ENCODE measurements at regions not wholly inside any gene's neighbourhood (a gene's known extent, or its start where the extent isn't known, plus 50 kb on each side); places are given as distances from the start of the nearest gene placed in this dataset.

GRCh38 chr16:49027420-49027819 is 254.2 kb downstream of the CBLN1 start:
- intact Hi-C loops (cut with DNase I; ENCODE audit: low total_unique reads): no loop called here
- 39 to 62% (median 56%) methylated on average over 3 of the region's 3 CpGs for WGBS, 5 donors
- TF ChIP-seq EP300 (IDR thresholded peaks at IDR 0.05): no peak
- TF ChIP-seq POLR2AphosphoS5 (IDR thresholded peaks at IDR 0.05): no peak
- TF ChIP-seq POLR2A (IDR thresholded peaks at IDR 0.05): no peak
- no peak for TF ChIP-seq CTCF (IDR thresholded peaks at IDR 0.05)

GRCh38 chr16:49026566-49027181 is 255.0 kb downstream of the CBLN1 start:
- DNase-seq: no peak
- TF ChIP-seq EP300 (IDR thresholded peaks at IDR 0.05): no peak
- no peak for TF ChIP-seq CTCF (IDR thresholded peaks at IDR 0.05)
- no peak for TF ChIP-seq POLR2AphosphoS5 (IDR thresholded peaks at IDR 0.05)
- TF ChIP-seq POLR2A (IDR thresholded peaks at IDR 0.05): no peak
- H3K36me3 ChIP-seq: no peaks in the 10 kb centered on the region
- H3K27me3 ChIP-seq: no peaks in the 10 kb centered on the region
- 59 to 80% (median 64%) methylated on average over 6 of the region's 6 CpGs for WGBS, 5 donors
- no peak overlapping the region for H3K27ac ChIP-seq
- intact Hi-C loops (cut with DNase I; ENCODE audit: low total_unique reads): no loop called here
- no peaks in the 10 kb centered on the region for H3K9me3 ChIP-seq
- peaks cover 0 to 16% (median 0%) of the 10 kb centered on the region in 4 donors for H3K4me1 ChIP-seq
- H3K4me3 ChIP-seq: no peak overlapping the region

More at GRCh38 chr16:49027420-49027819, 254.2 kb downstream of the CBLN1 start:
- Histone ChIP-seq H3K4me3 (no peak overlapping the region), H3K27ac (no peak overlapping the region), H3K27me3 (no peaks in the 10 kb centered on the region), H3K4me1 (peaks cover 0 to 13% (median 0%) of the 10 kb centered on the region in 4 donors), H3K9me3 (no peaks in the 10 kb centered on the region), H3K36me3 (no peaks in the 10 kb centered on the region)
- DNase-seq: no peak

GRCh38 chr16:49024896-49025295 is 256.7 kb downstream of the CBLN1 start:
- TF ChIP-seq POLR2A (IDR thresholded peaks at IDR 0.05) (no peak), CTCF (IDR thresholded peaks at IDR 0.05) (no peak), EP300 (IDR thresholded peaks at IDR 0.05) (no peak), POLR2AphosphoS5 (IDR thresholded peaks at IDR 0.05) (no peak)
- 72 to 79% (median 78%) methylated on average over 8 of the region's 8 CpGs for WGBS, 5 donors
- intact Hi-C loops (cut with DNase I; ENCODE audit: low total_unique reads): no loop called here
- H3K4me1 ChIP-seq: peaks cover 0 to 31% (median 0%) of the 10 kb centered on the region in 4 donors
- H3K36me3 ChIP-seq: no peaks in the 10 kb centered on the region
- H3K27me3 ChIP-seq: peaks cover 0 to 12% (median 0%) of the 10 kb centered on the region in 3 donors
- H3K27ac ChIP-seq: no peak overlapping the region
- no peak for DNase-seq
- no peaks in the 10 kb centered on the region for H3K9me3 ChIP-seq
- no peak overlapping the region for H3K4me3 ChIP-seq

GRCh38 chr16:49024016-49024415 is 257.6 kb downstream of the CBLN1 start:
- peaks cover 0 to 20% (median 0%) of the 10 kb centered on the region in 3 donors for H3K27me3 ChIP-seq
- intact Hi-C loops (cut with DNase I; ENCODE audit: low total_unique reads): no loop called here
- no peaks in the 10 kb centered on the region for H3K9me3 ChIP-seq
- H3K36me3 ChIP-seq: no peaks in the 10 kb centered on the region
- no peak for DNase-seq
- peaks cover 0 to 31% (median 0%) of the 10 kb centered on the region in 4 donors for H3K4me1 ChIP-seq
- no peak overlapping the region for H3K27ac ChIP-seq
- 76 to 87% (median 79%) methylated on average over 7 of the region's 7 CpGs for WGBS, 5 donors
- no peak overlapping the region for H3K4me3 ChIP-seq
- TF ChIP-seq POLR2A (IDR thresholded peaks at IDR 0.05): no peak
- no peak for TF ChIP-seq CTCF (IDR thresholded peaks at IDR 0.05)
- no peak for TF ChIP-seq EP300 (IDR thresholded peaks at IDR 0.05)
- TF ChIP-seq POLR2AphosphoS5 (IDR thresholded peaks at IDR 0.05): no peak
